HepG2 (cell line): ENCODE measurements at regions not wholly inside any gene's neighbourhood (a gene's known extent, or its start where the extent isn't known, plus 50 kb on each side); places are given as distances from the start of the nearest gene placed in this dataset.

ENCODE experiments used
- ATAC-seq: fragments of 200-7000 bp; cut with Tn5 transposase; 3 replicates; pipeline ENCODE4 v1.9.1; 2020; ENCODE audit warnings: mild to moderate bottlenecking, moderate library complexity
- BruUV-seq: library from RNA; stranded (reverse); fragments of 400-500 nt; replicated peaks from 2 replicates; lab custom pipeline; 2021; lab: Mats Ljungman, UMichigan
- CTCF ChIA-PET: fragments of 300-600 bp; formaldehyde crosslinking; extraction: SDS; loops from one replicate; lab custom pipeline; 2021; ENCODE audit warnings: low total read pairs, inconsistent platforms, low intra/inter-chr PET ratio; lab: Yijun Ruan, JAX
- POLR2A ChIA-PET: fragments of 350-600 bp; sonication (Branson Sonifier 250); formaldehyde crosslinking; loops from one replicate; lab custom pipeline; 2020; ENCODE audit warnings: antibody characterized with exemption, inconsistent platforms; lab: Yijun Ruan, JAX
- DNase-seq: peaks from one replicate; pipeline ENCODE4 v3.0.0-alpha.2; 2015; ENCODE audit warnings: low spot score
- FAIRE-seq: peaks from 3 replicates; lab custom pipeline; 2011; peaks lifted over from hg19 to GRCh38; lab: Jason Lieb, UNC
- H2AFZ ChIP-seq: one replicate; pipeline ENCODE4 v1.6.1; 2011; ENCODE audit warnings: low read length, inconsistent platforms
- H3K27ac ChIP-seq: fragments of 300-600 bp; 3 replicates; pipeline ENCODE4 v1.8.0; 2011; ENCODE audit warnings: mixed run types, mild to moderate bottlenecking, mixed read lengths, low read length, inconsistent platforms; ENCODE audit not compliant: insufficient read depth; ENCODE audit errors: extremely low read length
- H3K27me3 ChIP-seq, 2 experiments: fragments of 200-600 bp in 1 of 2; 2 replicates in 1 of 2; 3 replicates in 1 of 2; pipeline versions ENCODE4 v1.6.0 to v1.8.0; 2011; ENCODE audit warnings: low read length in 2 of 2, mild to moderate bottlenecking in 2 of 2, moderate library complexity in 2 of 2, inconsistent platforms in 1 of 2; ENCODE audit not compliant: insufficient read depth in 2 of 2, control insufficient read depth in 1 of 2
- H3K36me3 ChIP-seq, 2 experiments: fragments of 200-600 bp in 1 of 2; replicated peaks in 1 of 2; 2 replicates in 1 of 2; 3 replicates in 1 of 2; pipeline versions ENCODE4 v1.5.1 to v1.8.0; 2011; ENCODE audit warnings: low read length in 2 of 2, inconsistent platforms in 1 of 2; ENCODE audit not compliant: insufficient read depth in 2 of 2, control insufficient read depth in 1 of 2
- H3K4me1 ChIP-seq: 2 replicates; pipeline ENCODE4 v1.5.1; 2012; ENCODE audit warnings: low read length, inconsistent platforms; ENCODE audit not compliant: insufficient read depth
- H3K4me2 ChIP-seq: 2 replicates; pipeline ENCODE4 v1.6.0; 2011; ENCODE audit warnings: low read depth, low read length, inconsistent platforms
- H3K4me3 ChIP-seq, 3 experiments: fragments of 200-600 bp in 1 of 3; sonication (generic), shearing (Covaris generic) in 1 of 3; replicated peaks in 1 of 3; 2 replicates each; pipeline ENCODE4 v1.5.1; 2011 to 2016; ENCODE audit warnings: low read length in 3 of 3, inconsistent platforms in 2 of 3, low read depth in 2 of 3, mild to moderate bottlenecking in 2 of 3, control low read depth in 1 of 3, mixed read lengths in 1 of 3; ENCODE audit not compliant: insufficient read depth in 1 of 3
- H3K79me2 ChIP-seq: one replicate; pipeline ENCODE4 v1.6.1; 2011; ENCODE audit warnings: low read length, inconsistent platforms; ENCODE audit not compliant: insufficient read depth
- H3K9ac ChIP-seq: 2 replicates; pipeline ENCODE4 v1.6.0; 2011; ENCODE audit warnings: mild to moderate bottlenecking, low read depth, low read length, inconsistent platforms; ENCODE audit not compliant: insufficient read depth
- H3K9me3 ChIP-seq: 2 replicates; pipeline ENCODE4 v1.5.1; 2012; ENCODE audit warnings: mild to moderate bottlenecking, low read length
- H4K20me1 ChIP-seq: 2 replicates; pipeline ENCODE4 v1.6.0; 2011; ENCODE audit warnings: inconsistent platforms, mild to moderate bottlenecking, low read length, moderate library complexity; ENCODE audit not compliant: insufficient read depth
- ELF3 ChIP-seq: IDR thresholded peaks from 2 replicates; pipeline ENCODE4 v1.6.1; 2016; ENCODE audit warnings: missing genetic modification reagents, missing compliant biosample characterization
- MATR3 ChIP-seq: sonication (generic); formaldehyde crosslinking; IDR thresholded peaks from 2 replicates; pipeline ENCODE4 v1.4.0; 2020; ENCODE audit warnings: missing genetic modification reagents
- MED13 ChIP-seq: sonication (generic); formaldehyde crosslinking; IDR thresholded peaks from 2 replicates; pipeline ENCODE4 v1.5.0; 2020; ENCODE audit warnings: missing genetic modification reagents
- NFRKB ChIP-seq: fragments of 450-650 bp; IDR thresholded peaks from 2 replicates; pipeline ENCODE4 v1.6.1; 2017
- ZFY ChIP-seq: sonication (generic); formaldehyde crosslinking; IDR thresholded peaks from 2 replicates; pipeline ENCODE4 v1.4.0; 2020; ENCODE audit warnings: missing genetic modification reagents
- ZNF10 ChIP-seq: sonication (generic); formaldehyde crosslinking; IDR thresholded peaks from 2 replicates; pipeline ENCODE4 v1.4.0; 2020; ENCODE audit warnings: mild to moderate bottlenecking, low read depth, missing genetic modification reagents, borderline replicate concordance
- ZNF670 ChIP-seq: sonication (generic); formaldehyde crosslinking; IDR thresholded peaks from 2 replicates; pipeline ENCODE4 v1.8.0; 2022; ENCODE audit warnings: mild to moderate bottlenecking, missing genetic modification reagents, borderline replicate concordance
- WGBS: methylation state at CpG from one replicate; pipeline ENCODE4 v1.1.6; 2017; ENCODE audit warnings: low lambda C conversion rate; 5-methylcytosine and 5-hydroxymethylcytosine counted together
- in situ Hi-C: cut with HindIII; loops from 2 replicates; pipeline ENCODE4 v1.10.0; 2017; ENCODE audit warnings: low pct_unique_long_range_greater_than_20kb; ENCODE audit not compliant: extremely low pct_ligation_motif_present
- intact Hi-C: fragments of 100-400 bp; cut with micrococcal nuclease; formaldehyde crosslinking; loops from one replicate; pipeline ENCODE4 v1.10.0; 2022; ENCODE audit not compliant: unreplicated experiment
- TF ChIP-seq, protein P1 (sequence below): sonication (generic); formaldehyde crosslinking; IDR thresholded peaks from 2 replicates; pipeline ENCODE4 v1.8.0; 2022; ENCODE audit warnings: mild to moderate bottlenecking, missing genetic modification reagents, moderate library complexity

DNA sequence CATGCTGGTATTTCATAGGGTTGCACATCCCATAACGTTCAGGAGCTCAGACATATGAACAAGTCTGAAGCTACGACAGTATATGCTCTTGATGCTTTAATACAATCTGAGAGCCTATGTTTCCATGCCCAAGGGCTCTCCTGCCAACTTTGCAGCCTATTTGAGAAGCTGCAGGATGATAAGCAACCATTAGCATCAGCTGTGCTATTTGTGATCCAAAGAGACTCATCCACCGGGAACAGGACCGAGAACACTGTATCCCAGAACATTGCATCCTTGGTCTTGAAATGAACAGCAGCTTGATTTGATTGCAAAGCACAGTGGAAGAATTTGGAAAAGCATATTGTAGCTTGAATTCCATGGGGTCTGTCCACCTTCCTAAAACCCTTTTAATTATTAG, 156.2 kb upstream of the PTER start (continued):
- TF ChIP-seq, protein P1, sequence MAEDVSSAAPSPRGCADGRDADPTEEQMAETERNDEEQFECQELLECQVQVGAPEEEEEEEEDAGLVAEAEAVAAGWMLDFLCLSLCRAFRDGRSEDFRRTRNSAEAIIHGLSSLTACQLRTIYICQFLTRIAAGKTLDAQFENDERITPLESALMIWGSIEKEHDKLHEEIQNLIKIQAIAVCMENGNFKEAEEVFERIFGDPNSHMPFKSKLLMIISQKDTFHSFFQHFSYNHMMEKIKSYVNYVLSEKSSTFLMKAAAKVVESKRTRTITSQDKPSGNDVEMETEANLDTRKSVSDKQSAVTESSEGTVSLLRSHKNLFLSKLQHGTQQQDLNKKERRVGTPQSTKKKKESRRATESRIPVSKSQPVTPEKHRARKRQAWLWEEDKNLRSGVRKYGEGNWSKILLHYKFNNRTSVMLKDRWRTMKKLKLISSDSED: no peak
- TF ChIP-seq MED13 (CRISPR knock-in tag) (no peak), ZFY (CRISPR knock-in tag) (no peak), MATR3 (no peak), ELF3 (CRISPR knock-in tag) (no peak), NFRKB (no peak), ZNF10 (CRISPR knock-in tag) (no peak)

DNA sequence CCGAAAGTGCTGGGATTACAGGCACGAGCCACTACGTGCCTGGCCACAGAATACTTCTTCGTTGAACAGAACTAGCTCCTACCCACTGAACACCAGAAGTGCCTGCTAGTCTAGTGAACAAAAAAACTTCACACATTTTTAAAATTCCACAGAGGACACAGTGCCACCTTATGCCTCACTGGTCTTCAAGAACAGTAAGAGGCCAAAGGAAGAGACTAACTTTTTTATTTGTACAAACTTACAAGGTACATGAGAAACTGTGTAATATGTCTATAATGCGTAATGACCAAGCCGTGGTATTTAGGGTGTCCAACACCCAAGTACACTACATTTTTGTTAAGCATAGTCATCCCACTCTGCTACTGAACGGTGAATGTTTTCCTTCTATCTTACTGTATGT, 144.4 kb upstream of the PTER start:
- Histone ChIP-seq H3K9ac (no peak overlapping the region), H3K9me3 (no peaks in the 10 kb centered on the region), H2AFZ (no peak overlapping the region), H3K4me3 (no peak overlapping the region), H3K27ac (no peak overlapping the region), H3K36me3 (no peaks in the 10 kb centered on the region), H3K79me2 (no peaks in the 10 kb centered on the region), H3K27me3 (no peaks in the 10 kb centered on the region), H3K4me1 (no peaks in the 10 kb centered on the region), H3K4me2 (no peak overlapping the region), H4K20me1 (no peaks in the 10 kb centered on the region)
- no TSS peak for BruUV-seq
- no peak for TF ChIP-seq ZNF670 (CRISPR knock-in tag)
- in situ Hi-C loops: no loop called here
- FAIRE-seq (no peak), DNase-seq (no peak), ATAC-seq (no peak)
- ChIA-PET POLR2A (no interaction called here), CTCF (no interaction called here)
- intact Hi-C loops: no loop called here
- WGBS: 20% methylated on average over 6 of the region's 7 CpGs
